K562 (cell line): ENCODE measurements at regions not wholly inside any gene's neighbourhood (a gene's known extent, or its start where the extent isn't known, plus 50 kb on each side); places are given as distances from the start of the nearest gene placed in this dataset.

Experiments used
- ADNP ChIP-seq: fragments of 200-800 bp; sonication (Bioruptor generic); IDR thresholded peaks from 2 replicates; pipeline ENCODE4 v1.6.1; 2016; ENCODE audit warnings: missing genetic modification characterization, missing compliant biosample characterization
- CREB1 ChIP-seq, 2 experiments: sonication (generic) in 1 of 2; formaldehyde crosslinking in 1 of 2; IDR thresholded peaks; 2 replicates each; pipeline versions ENCODE4 v1.6.1 to v1.8.0; 2012 to 2022; ENCODE audit warnings: inconsistent platforms in 1 of 2, mild to moderate bottlenecking in 1 of 2, missing genetic modification reagents in 1 of 2, moderate library complexity in 1 of 2
- CTCF ChIP-seq, 3 experiments: IDR thresholded peaks in 2 of 3; conservative IDR thresholded peaks in 1 of 3; 2 replicates each; pipeline ENCODE4 v1.5.1; 2011 to 2012; ENCODE audit warnings: low read length in 3 of 3, mild to moderate bottlenecking in 3 of 3, control low read depth in 2 of 3, improper control_type of control experiment in 1 of 3, inconsistent platforms in 1 of 3, low read depth in 1 of 3, mixed read lengths in 1 of 3, moderate library complexity in 1 of 3; ENCODE audit not compliant: insufficient read depth in 2 of 3
- HMBOX1 ChIP-seq: sonication (generic); IDR thresholded peaks from 2 replicates; pipeline ENCODE4 v1.6.1; 2016
- HMGXB4 ChIP-seq: sonication (generic); formaldehyde crosslinking; IDR thresholded peaks from 2 replicates; pipeline ENCODE4 v1.8.1; 2023; ENCODE audit warnings: mild to moderate bottlenecking, missing genetic modification reagents
- JUNB ChIP-seq: fragments of 450-650 bp; formaldehyde crosslinking; conservative IDR thresholded peaks from 2 replicates; pipeline ENCODE4 v1.4.0; 2020; ENCODE audit warnings: mild to moderate bottlenecking
- KLF6 ChIP-seq: fragments of 250-450 bp; sonication (Bioruptor Pico); IDR thresholded peaks from 2 replicates; pipeline ENCODE4 v1.4.0; 2020; ENCODE audit warnings: mild to moderate bottlenecking, moderate library complexity, borderline replicate concordance
- LARP7 ChIP-seq: fragments of 450-650 bp; IDR thresholded peaks from 2 replicates; pipeline ENCODE4 v1.6.1; 2016
- NR3C1 ChIP-seq: sonication (generic); formaldehyde crosslinking; IDR thresholded peaks from 2 replicates; pipeline ENCODE4 v1.8.1; 2022; ENCODE audit warnings: missing genetic modification reagents
- POLR2A ChIP-seq: fragments of 450-650 bp; conservative IDR thresholded peaks from 2 replicates; pipeline ENCODE4 v1.6.1; 2016
- PYGO2 ChIP-seq: fragments of 450-650 bp; IDR thresholded peaks from 2 replicates; pipeline ENCODE4 v1.6.1; 2016; ENCODE audit warnings: mild to moderate bottlenecking, missing genetic modification characterization, moderate library complexity, missing compliant biosample characterization
- SETDB1 ChIP-seq: IDR thresholded peaks from one replicate; pipeline ENCODE4 v1.6.1; 2012; ENCODE audit warnings: low read length, control low read depth, inconsistent platforms
- SP1 ChIP-seq: sonication (generic); formaldehyde crosslinking; IDR thresholded peaks from 2 replicates; pipeline ENCODE4 v1.8.1; 2022; ENCODE audit warnings: mild to moderate bottlenecking, missing genetic modification reagents
- TARDBP ChIP-seq: fragments of 450-650 bp; IDR thresholded peaks from 2 replicates; pipeline ENCODE4 v1.6.1; 2016

GRCh38 chr14:101072070-101072469 is 168.5 kb upstream of the RTL1 start:
- no peak for TF ChIP-seq KLF6
- no peak for TF ChIP-seq JUNB (CRISPR knock-in tag)
- TF ChIP-seq SETDB1: no peak
- no peak for TF ChIP-seq HMBOX1
- no peak for TF ChIP-seq NR3C1 (CRISPR knock-in tag)
- TF ChIP-seq ADNP (tag): no peak
- no peak for TF ChIP-seq CTCF (IDR thresholded peaks at IDR 0.05 in 2 of 3, conservative IDR thresholded peaks at IDR 0.05 in 1 of 3; ENCODE audit: insufficient read depth in 2 of 3, low read depth in 1 of 3, low read length in 3 of 3)
- no peak for TF ChIP-seq POLR2A
- no peak for TF ChIP-seq SP1 (CRISPR knock-in tag)
- no peak for TF ChIP-seq LARP7
- TF ChIP-seq HMGXB4: no peak
- TF ChIP-seq PYGO2 (tag): no peak
- TF ChIP-seq TARDBP: no peak
- no peak for TF ChIP-seq CREB1 (IDR thresholded peaks at IDR 0.05)
- TF ChIP-seq CREB1 (CRISPR knock-in tag; IDR thresholded peaks at IDR 0.05): no peak
